ENCODE measurements at regions not wholly inside any gene's neighbourhood (a gene's known extent, or its start where the extent isn't known, plus 50 kb on each side); places are given as distances from the start of the nearest gene placed in this dataset.

- dilution Hi-C loops (cut with MboI; ENCODE audit: extremely low pct_ligation_motif_present, low sequenced_read_pairs): no loop called here
- Histone ChIP-seq H3K36me3 (ENCODE audit: control insufficient read depth in 2 of 2, extremely low read depth in 1 of 2, insufficient read depth in 2 of 2, low read length in 2 of 2) (no peaks in the 10 kb centered on the region), H4K20me1 (replicated peaks; ENCODE audit: control insufficient read depth, extremely low read depth, insufficient read depth, low read length) (no peaks in the 10 kb centered on the region), H3K27ac (ENCODE audit: insufficient read depth, low read depth, low read length) (no peak overlapping the region), H3K4me3 (replicated peaks in 1 of 3; ENCODE audit: insufficient read depth in 1 of 3, low read depth in 1 of 3, low read length in 3 of 3) (no peak overlapping the region), H3K4me1 (ENCODE audit: control insufficient read depth, extremely low read depth, insufficient read depth, low read length) (no peaks in the 10 kb centered on the region), H3K9ac (replicated peaks; ENCODE audit: extremely low read depth, insufficient read depth, low read length) (no peak overlapping the region), H2AFZ (ENCODE audit: low read depth, low read length) (no peak overlapping the region), H3K9me1 (replicated peaks; ENCODE audit: control insufficient read depth, extremely low read depth, insufficient read depth, low read length) (no peaks in the 10 kb centered on the region), H3K4me2 (ENCODE audit: insufficient read depth, low read length) (no peak overlapping the region), H3K79me2 (ENCODE audit: control insufficient read depth, insufficient read depth, low read length) (no peaks in the 10 kb centered on the region), H3K27me3 (ENCODE audit: control insufficient read depth in 2 of 2, insufficient read depth in 2 of 2, low read length in 2 of 2) (no peaks in the 10 kb centered on the region), H3K9me3 (replicated peaks; ENCODE audit: control insufficient read depth, insufficient read depth, low read length) (no peaks in the 10 kb centered on the region)
- no TSS peak for BruUV-seq (replicated peaks)
- POLR2A ChIA-PET: no interaction called here
- TF ChIP-seq JUN (IDR thresholded peaks at IDR 0.05; ENCODE audit: borderline replicate concordance, insufficient read depth, insufficient read length, low read depth): no peak
- TF ChIP-seq GATA2 (IDR thresholded peaks at IDR 0.05; ENCODE audit: insufficient read depth, insufficient read length, low read depth, low read length): no peak
- TF ChIP-seq EZH2 (IDR thresholded peaks at IDR 0.05; ENCODE audit: borderline replicate concordance, low read depth, low read length, severe bottlenecking): no peak
- TF ChIP-seq POLR2AphosphoS5 (IDR thresholded peaks at IDR 0.05; ENCODE audit: insufficient read depth, low read depth, low read length): no peak
- TF ChIP-seq MYC (IDR thresholded peaks at IDR 0.05; ENCODE audit: low read depth, low read length): no peak
- no peak for TF ChIP-seq FOS (IDR thresholded peaks at IDR 0.05; ENCODE audit: borderline replicate concordance, insufficient read depth, low read length)
- no peak for TF ChIP-seq POLR2A (IDR thresholded peaks at IDR 0.05; ENCODE audit: low read depth, low read length)
- TF ChIP-seq MAX (IDR thresholded peaks at IDR 0.05; ENCODE audit: insufficient read depth, insufficient read length): no peak
- intact Hi-C loops (cut with micrococcal nuclease): no loop called here
- CTCF ChIA-PET: interaction anchor here (1.6 kb wide), 1 partner anchor 10 kb away, joined by 3 read pairs; no protein-coding TSS in a partner anchor
- FAIRE-seq: no peak
- no peak for DNase-seq (ENCODE audit: low read depth, low spot score)
Observed at GRCh38 chr3:6568999-6569493, 291.9 kb upstream of the GRM7 start.

GRCh38 chr3:6571448-6571847 lies 289.5 kb upstream of the GRM7 start:
- no TSS peak for BruUV-seq (replicated peaks)
- Histone ChIP-seq H3K36me3 (ENCODE audit: control insufficient read depth in 2 of 2, extremely low read depth in 1 of 2, insufficient read depth in 2 of 2, low read length in 2 of 2) (no peaks in the 10 kb centered on the region), H3K9me3 (replicated peaks; ENCODE audit: control insufficient read depth, insufficient read depth, low read length) (no peaks in the 10 kb centered on the region), H4K20me1 (replicated peaks; ENCODE audit: control insufficient read depth, extremely low read depth, insufficient read depth, low read length) (no peaks in the 10 kb centered on the region), H3K79me2 (ENCODE audit: control insufficient read depth, insufficient read depth, low read length) (no peaks in the 10 kb centered on the region), H3K4me2 (ENCODE audit: insufficient read depth, low read length) (no peak overlapping the region), H3K9me1 (replicated peaks; ENCODE audit: control insufficient read depth, extremely low read depth, insufficient read depth, low read length) (no peaks in the 10 kb centered on the region), H3K9ac (replicated peaks; ENCODE audit: extremely low read depth, insufficient read depth, low read length) (no peak overlapping the region), H3K27ac (ENCODE audit: insufficient read depth, low read depth, low read length) (no peak overlapping the region), H3K4me3 (replicated peaks in 1 of 3; ENCODE audit: insufficient read depth in 1 of 3, low read depth in 1 of 3, low read length in 3 of 3) (no peak overlapping the region), H3K4me1 (ENCODE audit: control insufficient read depth, extremely low read depth, insufficient read depth, low read length) (no peaks in the 10 kb centered on the region), H3K27me3 (ENCODE audit: control insufficient read depth in 2 of 2, insufficient read depth in 2 of 2, low read length in 2 of 2) (no peaks in the 10 kb centered on the region), H2AFZ (ENCODE audit: low read depth, low read length) (no peak overlapping the region)
- FAIRE-seq (no peak), DNase-seq (ENCODE audit: low read depth, low spot score) (no peak)
- CTCF ChIA-PET: no interaction called here
- dilution Hi-C loops (cut with MboI; ENCODE audit: extremely low pct_ligation_motif_present, low sequenced_read_pairs) (no loop called here), intact Hi-C loops (cut with micrococcal nuclease) (no loop called here)
- POLR2A ChIA-PET: no interaction called here
- TF ChIP-seq JUN (IDR thresholded peaks at IDR 0.05; ENCODE audit: borderline replicate concordance, insufficient read depth, insufficient read length, low read depth) (no peak), POLR2A (IDR thresholded peaks at IDR 0.05; ENCODE audit: low read depth, low read length) (no peak), GATA2 (IDR thresholded peaks at IDR 0.05; ENCODE audit: insufficient read depth, insufficient read length, low read depth, low read length) (no peak), MAX (IDR thresholded peaks at IDR 0.05; ENCODE audit: insufficient read depth, insufficient read length) (no peak), FOS (IDR thresholded peaks at IDR 0.05; ENCODE audit: borderline replicate concordance, insufficient read depth, low read length) (no peak), CTCF (IDR thresholded peaks at IDR 0.05; ENCODE audit: extremely low read depth in 1 of 2, insufficient read depth in 1 of 2, low read depth in 1 of 2, low read length in 2 of 2) (no peak), POLR2AphosphoS5 (IDR thresholded peaks at IDR 0.05; ENCODE audit: insufficient read depth, low read depth, low read length) (no peak), EZH2 (IDR thresholded peaks at IDR 0.05; ENCODE audit: borderline replicate concordance, low read depth, low read length, severe bottlenecking) (no peak), MYC (IDR thresholded peaks at IDR 0.05; ENCODE audit: low read depth, low read length) (no peak)

Data from endothelial cell of umbilical vein (primary cell).